ENCODE measurements at regions not wholly inside any gene's neighbourhood (a gene's known extent, or its start where the extent isn't known, plus 50 kb on each side); places are given as distances from the start of the nearest gene placed in this dataset.

DNA sequence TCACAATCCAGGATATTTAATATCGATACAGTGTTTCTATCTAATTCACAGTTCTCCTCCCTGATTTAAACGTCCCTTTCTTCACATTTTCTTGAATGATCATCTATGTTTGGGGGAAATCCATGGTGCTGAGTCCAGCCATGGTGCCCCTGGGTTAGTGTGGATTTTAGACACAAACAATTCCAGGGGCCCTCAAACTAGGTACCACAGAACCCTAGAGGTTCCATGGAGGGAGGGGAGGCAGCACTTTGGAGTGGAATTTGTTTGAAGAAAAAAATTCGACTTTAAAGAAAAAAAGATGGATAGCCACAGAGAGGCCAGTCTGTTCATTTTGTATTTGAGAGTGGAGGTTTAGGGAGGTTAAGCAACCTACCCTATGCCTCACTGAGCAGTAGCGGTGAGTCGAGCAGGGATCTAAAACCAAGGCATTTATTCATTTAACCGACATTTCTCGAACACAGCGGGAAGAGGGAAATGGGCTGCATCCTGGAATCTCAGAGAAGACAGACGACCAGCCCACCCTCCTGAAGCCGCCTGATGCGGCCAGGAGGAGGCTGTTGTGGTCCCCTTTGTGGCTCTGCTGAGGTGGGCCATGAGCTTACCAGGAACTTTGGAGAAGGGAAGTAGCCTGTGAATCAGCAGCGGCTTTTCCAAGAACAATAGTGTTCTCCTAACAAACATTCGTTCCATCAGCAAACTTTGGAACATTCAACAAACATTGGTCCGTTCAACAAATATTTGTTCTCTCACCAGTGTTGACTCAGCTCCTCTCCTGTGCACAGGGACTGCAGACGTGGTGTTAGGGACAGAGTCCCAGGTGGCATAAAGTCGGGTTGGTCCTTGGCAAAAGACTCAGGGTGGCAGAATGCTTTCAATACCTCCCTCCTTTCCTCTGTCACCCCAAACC is 103.5 kb upstream of the ZBTB40 start:
- Histone ChIP-seq H3K27me3 (ENCODE audit: control insufficient read depth in 2 of 2, insufficient read depth in 2 of 2, low read length in 2 of 2) (peaks cover 17 to 35% of the 10 kb centered on the region in 2 experiments), H3K9me3 (replicated peaks; ENCODE audit: control insufficient read depth, insufficient read depth, low read length) (no peaks in the 10 kb centered on the region), H3K4me3 (replicated peaks in 1 of 3; ENCODE audit: insufficient read depth in 1 of 3, low read depth in 1 of 3, low read length in 3 of 3) (no peak overlapping the region), H3K27ac (ENCODE audit: insufficient read depth, low read depth, low read length) (no peak overlapping the region), H2AFZ (ENCODE audit: low read depth, low read length) (no peak overlapping the region), H3K9me1 (replicated peaks; ENCODE audit: control insufficient read depth, extremely low read depth, insufficient read depth, low read length) (no peaks in the 10 kb centered on the region), H3K9ac (replicated peaks; ENCODE audit: extremely low read depth, insufficient read depth, low read length) (no peak overlapping the region), H3K36me3 (ENCODE audit: control insufficient read depth in 2 of 2, extremely low read depth in 1 of 2, insufficient read depth in 2 of 2, low read length in 2 of 2) (no peaks in the 10 kb centered on the region), H4K20me1 (replicated peaks; ENCODE audit: control insufficient read depth, extremely low read depth, insufficient read depth, low read length) (no peaks in the 10 kb centered on the region), H3K79me2 (ENCODE audit: control insufficient read depth, insufficient read depth, low read length) (no peaks in the 10 kb centered on the region), H3K4me2 (ENCODE audit: insufficient read depth, low read length) (no peak overlapping the region), H3K4me1 (ENCODE audit: control insufficient read depth, extremely low read depth, insufficient read depth, low read length) (peaks cover 10% of the 10 kb centered on the region)
- peak; percentile 41 for DNase-seq (ENCODE audit: low read depth, low spot score)
- POLR2A ChIA-PET: no interaction called here
- CTCF ChIA-PET: no interaction called here
- dilution Hi-C loops (cut with MboI; ENCODE audit: extremely low pct_ligation_motif_present, low sequenced_read_pairs): no loop called here
- intact Hi-C loops (cut with micrococcal nuclease): no loop called here
- TF ChIP-seq CTCF (IDR thresholded peaks at IDR 0.05; ENCODE audit: extremely low read depth in 1 of 2, insufficient read depth in 1 of 2, low read depth in 1 of 2, low read length in 2 of 2) (no peak), EZH2 (IDR thresholded peaks at IDR 0.05; ENCODE audit: borderline replicate concordance, low read depth, low read length, severe bottlenecking) (no peak), GATA2 (IDR thresholded peaks at IDR 0.05; ENCODE audit: insufficient read depth, insufficient read length, low read depth, low read length) (no peak), FOS (IDR thresholded peaks at IDR 0.05; ENCODE audit: borderline replicate concordance, insufficient read depth, low read length) (no peak), POLR2AphosphoS5 (IDR thresholded peaks at IDR 0.05; ENCODE audit: insufficient read depth, low read depth, low read length) (no peak), POLR2A (IDR thresholded peaks at IDR 0.05; ENCODE audit: low read depth, low read length) (no peak), JUN (IDR thresholded peaks at IDR 0.05; ENCODE audit: borderline replicate concordance, insufficient read depth, insufficient read length, low read depth) (no peak), MYC (IDR thresholded peaks at IDR 0.05; ENCODE audit: low read depth, low read length) (no peak)
- TF ChIP-seq, protein P1, sequence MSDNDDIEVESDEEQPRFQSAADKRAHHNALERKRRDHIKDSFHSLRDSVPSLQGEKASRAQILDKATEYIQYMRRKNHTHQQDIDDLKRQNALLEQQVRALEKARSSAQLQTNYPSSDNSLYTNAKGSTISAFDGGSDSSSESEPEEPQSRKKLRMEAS (IDR thresholded peaks at IDR 0.05; ENCODE audit: insufficient read depth, insufficient read length): no peak
- no TSS peak for BruUV-seq (replicated peaks)
- peak; percentile 94 for FAIRE-seq

All from endothelial cell of umbilical vein (primary cell).